ENCODE measurements at regions not wholly inside any gene's neighbourhood (a gene's known extent, or its start where the extent isn't known, plus 50 kb on each side); places are given as distances from the start of the nearest gene placed in this dataset.

DNA sequence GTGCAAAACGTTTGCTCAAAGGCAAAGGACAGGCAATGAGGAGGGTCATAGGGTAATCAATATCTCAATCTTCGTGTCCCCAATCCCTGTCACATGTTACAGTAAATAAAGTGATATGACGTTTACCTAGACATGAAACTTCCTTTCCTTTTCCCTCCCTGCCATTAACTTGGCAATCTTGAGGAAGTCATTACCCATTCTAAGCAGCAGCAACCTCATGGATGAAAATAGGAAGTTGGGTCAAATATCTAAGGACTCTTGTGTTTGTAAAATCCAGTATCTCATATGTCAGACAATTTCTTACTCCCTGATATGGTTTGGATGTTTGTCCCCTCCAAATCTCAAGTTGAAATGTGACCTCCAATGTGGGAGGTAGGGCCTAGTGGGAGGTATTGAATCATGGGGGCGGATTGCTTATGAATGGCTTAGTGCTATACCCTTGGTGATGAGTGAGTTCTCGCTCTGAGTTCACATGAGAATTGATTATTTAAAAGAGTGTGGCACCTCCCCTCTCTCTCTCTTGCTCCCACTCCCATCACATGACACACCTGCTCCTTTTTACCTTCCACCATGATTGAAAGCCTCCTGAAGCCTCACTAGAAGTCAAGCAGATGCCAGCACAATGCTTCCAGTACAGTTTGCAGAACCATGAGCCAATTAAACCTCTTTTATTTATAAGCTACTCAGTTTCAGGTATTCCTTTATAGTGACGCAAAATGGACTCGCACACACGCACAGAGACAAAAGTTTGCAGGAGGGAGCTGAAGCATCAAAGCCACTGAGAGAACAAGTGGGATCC, 545.9 kb upstream of the JARID2 start (continued):
- TF ChIP-seq YBX1 (IDR thresholded peaks at IDR 0.05) (no peak), TCF3 (IDR thresholded peaks at IDR 0.05; ENCODE audit: borderline replicate concordance, insufficient read depth, low read depth, low read length) (no peak), KLF5 (IDR thresholded peaks at IDR 0.05; ENCODE audit: partially characterized antibody) (no peak), CBX5 (IDR thresholded peaks at IDR 0.05; ENCODE audit: low read depth) (no peak), MXI1 (IDR thresholded peaks at IDR 0.05; ENCODE audit: low read depth, low read length) (no peak)
- TF ChIP-seq, protein P1, sequence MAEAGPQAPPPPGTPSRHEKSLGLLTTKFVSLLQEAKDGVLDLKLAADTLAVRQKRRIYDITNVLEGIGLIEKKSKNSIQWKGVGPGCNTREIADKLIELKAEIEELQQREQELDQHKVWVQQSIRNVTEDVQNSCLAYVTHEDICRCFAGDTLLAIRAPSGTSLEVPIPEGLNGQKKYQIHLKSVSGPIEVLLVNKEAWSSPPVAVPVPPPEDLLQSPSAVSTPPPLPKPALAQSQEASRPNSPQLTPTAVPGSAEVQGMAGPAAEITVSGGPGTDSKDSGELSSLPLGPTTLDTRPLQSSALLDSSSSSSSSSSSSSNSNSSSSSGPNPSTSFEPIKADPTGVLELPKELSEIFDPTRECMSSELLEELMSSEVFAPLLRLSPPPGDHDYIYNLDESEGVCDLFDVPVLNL (IDR thresholded peaks at IDR 0.05; ENCODE audit: low read depth, low read length): no peak
- TF ChIP-seq, protein P2, sequence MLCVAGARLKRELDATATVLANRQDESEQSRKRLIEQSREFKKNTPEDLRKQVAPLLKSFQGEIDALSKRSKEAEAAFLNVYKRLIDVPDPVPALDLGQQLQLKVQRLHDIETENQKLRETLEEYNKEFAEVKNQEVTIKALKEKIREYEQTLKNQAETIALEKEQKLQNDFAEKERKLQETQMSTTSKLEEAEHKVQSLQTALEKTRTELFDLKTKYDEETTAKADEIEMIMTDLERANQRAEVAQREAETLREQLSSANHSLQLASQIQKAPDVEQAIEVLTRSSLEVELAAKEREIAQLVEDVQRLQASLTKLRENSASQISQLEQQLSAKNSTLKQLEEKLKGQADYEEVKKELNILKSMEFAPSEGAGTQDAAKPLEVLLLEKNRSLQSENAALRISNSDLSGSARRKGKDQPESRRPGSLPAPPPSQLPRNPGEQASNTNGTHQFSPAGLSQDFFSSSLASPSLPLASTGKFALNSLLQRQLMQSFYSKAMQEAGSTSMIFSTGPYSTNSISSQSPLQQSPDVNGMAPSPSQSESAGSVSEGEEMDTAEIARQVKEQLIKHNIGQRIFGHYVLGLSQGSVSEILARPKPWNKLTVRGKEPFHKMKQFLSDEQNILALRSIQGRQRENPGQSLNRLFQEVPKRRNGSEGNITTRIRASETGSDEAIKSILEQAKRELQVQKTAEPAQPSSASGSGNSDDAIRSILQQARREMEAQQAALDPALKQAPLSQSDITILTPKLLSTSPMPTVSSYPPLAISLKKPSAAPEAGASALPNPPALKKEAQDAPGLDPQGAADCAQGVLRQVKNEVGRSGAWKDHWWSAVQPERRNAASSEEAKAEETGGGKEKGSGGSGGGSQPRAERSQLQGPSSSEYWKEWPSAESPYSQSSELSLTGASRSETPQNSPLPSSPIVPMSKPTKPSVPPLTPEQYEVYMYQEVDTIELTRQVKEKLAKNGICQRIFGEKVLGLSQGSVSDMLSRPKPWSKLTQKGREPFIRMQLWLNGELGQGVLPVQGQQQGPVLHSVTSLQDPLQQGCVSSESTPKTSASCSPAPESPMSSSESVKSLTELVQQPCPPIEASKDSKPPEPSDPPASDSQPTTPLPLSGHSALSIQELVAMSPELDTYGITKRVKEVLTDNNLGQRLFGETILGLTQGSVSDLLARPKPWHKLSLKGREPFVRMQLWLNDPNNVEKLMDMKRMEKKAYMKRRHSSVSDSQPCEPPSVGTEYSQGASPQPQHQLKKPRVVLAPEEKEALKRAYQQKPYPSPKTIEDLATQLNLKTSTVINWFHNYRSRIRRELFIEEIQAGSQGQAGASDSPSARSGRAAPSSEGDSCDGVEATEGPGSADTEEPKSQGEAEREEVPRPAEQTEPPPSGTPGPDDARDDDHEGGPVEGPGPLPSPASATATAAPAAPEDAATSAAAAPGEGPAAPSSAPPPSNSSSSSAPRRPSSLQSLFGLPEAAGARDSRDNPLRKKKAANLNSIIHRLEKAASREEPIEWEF (IDR thresholded peaks at IDR 0.05; ENCODE audit: insufficient replicate concordance, low read depth, low read length): no peak
- TF ChIP-seq, protein P3, sequence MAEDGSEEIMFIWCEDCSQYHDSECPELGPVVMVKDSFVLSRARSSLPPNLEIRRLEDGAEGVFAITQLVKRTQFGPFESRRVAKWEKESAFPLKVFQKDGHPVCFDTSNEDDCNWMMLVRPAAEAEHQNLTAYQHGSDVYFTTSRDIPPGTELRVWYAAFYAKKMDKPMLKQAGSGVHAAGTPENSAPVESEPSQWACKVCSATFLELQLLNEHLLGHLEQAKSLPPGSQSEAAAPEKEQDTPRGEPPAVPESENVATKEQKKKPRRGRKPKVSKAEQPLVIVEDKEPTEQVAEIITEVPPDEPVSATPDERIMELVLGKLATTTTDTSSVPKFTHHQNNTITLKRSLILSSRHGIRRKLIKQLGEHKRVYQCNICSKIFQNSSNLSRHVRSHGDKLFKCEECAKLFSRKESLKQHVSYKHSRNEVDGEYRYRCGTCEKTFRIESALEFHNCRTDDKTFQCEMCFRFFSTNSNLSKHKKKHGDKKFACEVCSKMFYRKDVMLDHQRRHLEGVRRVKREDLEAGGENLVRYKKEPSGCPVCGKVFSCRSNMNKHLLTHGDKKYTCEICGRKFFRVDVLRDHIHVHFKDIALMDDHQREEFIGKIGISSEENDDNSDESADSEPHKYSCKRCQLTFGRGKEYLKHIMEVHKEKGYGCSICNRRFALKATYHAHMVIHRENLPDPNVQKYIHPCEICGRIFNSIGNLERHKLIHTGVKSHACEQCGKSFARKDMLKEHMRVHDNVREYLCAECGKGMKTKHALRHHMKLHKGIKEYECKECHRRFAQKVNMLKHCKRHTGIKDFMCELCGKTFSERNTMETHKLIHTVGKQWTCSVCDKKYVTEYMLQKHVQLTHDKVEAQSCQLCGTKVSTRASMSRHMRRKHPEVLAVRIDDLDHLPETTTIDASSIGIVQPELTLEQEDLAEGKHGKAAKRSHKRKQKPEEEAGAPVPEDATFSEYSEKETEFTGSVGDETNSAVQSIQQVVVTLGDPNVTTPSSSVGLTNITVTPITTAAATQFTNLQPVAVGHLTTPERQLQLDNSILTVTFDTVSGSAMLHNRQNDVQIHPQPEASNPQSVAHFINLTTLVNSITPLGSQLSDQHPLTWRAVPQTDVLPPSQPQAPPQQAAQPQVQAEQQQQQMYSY (CRISPR knock-in tag; IDR thresholded peaks at IDR 0.05): no peak

Data from GM12878 (cell line).